T-cell (primary cell): ENCODE measurements at regions not wholly inside any gene's neighbourhood (a gene's known extent, or its start where the extent isn't known, plus 50 kb on each side); places are given as distances from the start of the nearest gene placed in this dataset.

Experiments used
- ATAC-seq, 4 experiments: fragments of 200-7000 bp in 3 of 4; fragments of 150-1000 bp in 1 of 4; cut with Tn5 transposase; replicated peaks in 1 of 4; 1 replicate in 3 of 4; 2 replicates in 1 of 4; pipeline ENCODE4 v1.10.0; 2021; ENCODE audit warnings: moderate library complexity in 3 of 4, mild to moderate bottlenecking in 2 of 4, moderate number of reproducible peaks in 1 of 4
- CTCF ChIA-PET, 2 donors: fragments of 300-600 bp; sonication (Branson Sonifier 250); formaldehyde crosslinking; loops; one replicate each; lab custom pipeline; 2022; ENCODE audit warnings: antibody characterized with exemption in 2 of 2; lab: Charles Lee
- POLR2A ChIA-PET, 2 donors: fragments of 300-600 bp; sonication (Branson Sonifier 250); formaldehyde crosslinking; loops; one replicate each; lab custom pipeline; 2022; ENCODE audit warnings: antibody characterized with exemption in 2 of 2; lab: Charles Lee
- DNase-seq, 35 experiments: peaks; one replicate each; pipeline versions ENCODE4 v3.0.0 to v3.0.0-alpha.2; 2013 to 2023
- H3K27ac ChIP-seq: one replicate; pipeline ENCODE4 v1.5.1; 2013; ENCODE audit warnings: low read length
- H3K27me3 ChIP-seq, 2 experiments: replicated peaks in 1 of 2; 1 replicate in 1 of 2; 2 replicates in 1 of 2; pipeline versions ENCODE4 v1.6.1 to v1.7.0; 2013; ENCODE audit warnings: low read length in 1 of 2, mixed read lengths in 1 of 2; ENCODE audit not compliant: control insufficient read depth in 2 of 2, insufficient read depth in 2 of 2; ENCODE audit errors: extremely low read depth in 1 of 2
- H3K36me3 ChIP-seq, 2 donors: 1 replicate in 1 of 2; 2 replicates in 1 of 2; pipeline versions ENCODE4 v1.6.1 to v1.7.0; 2013; ENCODE audit warnings: low read length in 1 of 2; ENCODE audit not compliant: control insufficient read depth in 2 of 2, insufficient read depth in 1 of 2; ENCODE audit errors: extremely low read depth in 1 of 2
- H3K4me1 ChIP-seq, 2 experiments: 1 replicate in 1 of 2; 2 replicates in 1 of 2; pipeline versions ENCODE4 v1.6.1 to v1.7.0; 2013; ENCODE audit warnings: low read length in 2 of 2, mixed read lengths in 1 of 2; ENCODE audit not compliant: insufficient read depth in 2 of 2, control insufficient read depth in 1 of 2; ENCODE audit errors: extremely low read depth in 1 of 2
- H3K4me3 ChIP-seq, 2 donors: 1 replicate in 1 of 2; 2 replicates in 1 of 2; pipeline versions ENCODE4 v1.5.1 to v1.7.0; 2013; ENCODE audit warnings: mild to moderate bottlenecking in 2 of 2, low read length in 1 of 2, moderate library complexity in 1 of 2; ENCODE audit not compliant: control insufficient read depth in 1 of 2; ENCODE audit errors: extremely low read depth in 1 of 2
- H3K9me3 ChIP-seq: 2 replicates; pipeline ENCODE4 v1.7.0; 2013
- H3K27ac Mint-ChIP-seq, 2 donors: one replicate each; pipeline ENCODE4 v1.8.0; 2020 to 2021; ENCODE audit warnings: mild to moderate bottlenecking in 2 of 2, mixed read lengths in 2 of 2
- H3K27me3 Mint-ChIP-seq, 2 donors: one replicate each; pipeline ENCODE4 v1.8.0; 2021 to 2022; ENCODE audit warnings: mixed read lengths in 2 of 2
- H3K36me3 Mint-ChIP-seq: one replicate; pipeline ENCODE4 v1.8.0; 2021; ENCODE audit warnings: mixed read lengths
- H3K4me1 Mint-ChIP-seq, 3 donors: one replicate each; pipeline ENCODE4 v1.8.0; 2020 to 2022; ENCODE audit warnings: mixed read lengths in 3 of 3, mild to moderate bottlenecking in 1 of 3
- H3K4me3 Mint-ChIP-seq, 3 donors: one replicate each; pipeline ENCODE4 v1.8.0; 2020 to 2022; ENCODE audit warnings: mild to moderate bottlenecking in 3 of 3, mixed read lengths in 3 of 3, moderate library complexity in 3 of 3
- H3K9me3 Mint-ChIP-seq, 3 donors: one replicate each; pipeline ENCODE4 v1.8.0; 2020 to 2022; ENCODE audit warnings: mixed read lengths in 3 of 3
- WGBS: methylation state at CpG from one replicate; pipeline ENCODE4 v1.1.5; 2013; ENCODE audit warnings: missing lambda C conversion rate; ENCODE audit not compliant: insufficient coverage; 5-methylcytosine and 5-hydroxymethylcytosine counted together

DNA sequence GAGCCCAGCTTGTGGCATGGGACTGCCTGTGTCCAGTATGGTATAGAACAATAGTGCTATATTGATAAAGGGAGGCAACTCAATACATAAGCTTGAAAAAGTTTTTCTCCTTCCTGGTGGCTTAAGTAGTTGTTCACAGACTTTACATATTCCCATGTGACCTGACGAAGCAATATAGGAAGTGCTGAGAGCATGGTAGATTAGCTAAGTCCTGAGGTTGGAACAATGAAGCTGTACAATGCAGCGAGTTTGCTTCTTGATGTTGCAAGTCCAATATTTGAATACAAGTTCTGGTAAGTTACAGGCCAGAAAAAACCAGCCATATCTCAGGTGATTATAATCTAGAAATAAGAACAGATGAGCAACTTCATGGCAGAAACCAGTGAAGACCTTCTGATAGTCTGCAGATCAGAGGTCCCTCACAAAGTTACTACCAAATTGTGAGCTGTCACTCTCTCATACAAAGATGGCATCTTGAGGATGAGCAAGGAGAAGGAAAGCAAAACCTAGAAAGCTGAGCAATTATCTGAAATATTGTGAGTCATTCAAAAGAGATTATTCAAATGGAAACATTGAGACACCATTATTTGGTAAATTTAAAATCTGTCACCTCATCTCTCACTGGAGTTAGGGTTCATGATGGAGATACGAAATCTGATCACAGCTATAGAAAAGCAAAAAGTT is 72.9 kb upstream of the BTG1 start:
- CTCF ChIA-PET = interaction anchor here in 1 of 2 donors (0.6 kb wide), 1 partner anchor 1249 kb away, joined by 4 read pairs; the partner anchor contains the start of gene MRPL42
- H3K27me3 Mint-ChIP-seq = no peaks in the 10 kb centered on the region
- no peaks in the 10 kb centered on the region for H3K4me1 ChIP-seq
- no peak overlapping the region for H3K27ac Mint-ChIP-seq
- peaks cover 3% of the 10 kb centered on the region for H3K36me3 Mint-ChIP-seq
- no peak for DNase-seq
- H3K27me3 ChIP-seq = no peaks in the 10 kb centered on the region
- no peak overlapping the region for H3K4me3 Mint-ChIP-seq
- POLR2A ChIA-PET = interaction anchor here (0.6 to 0.9 kb wide), 3 partner anchors 30 to 439 kb away, joined by 3 to 8 read pairs (median 4); partner anchors contain the start of gene BTG1 (in 1 of the 2)
- no CpG with 5 or more reads among the region's 3 CpGs for WGBS
- H3K4me3 ChIP-seq = no peak overlapping the region
- H3K9me3 Mint-ChIP-seq = peaks cover 3 to 9% (median 7%) of the 10 kb centered on the region in 3 donors
- no peak for ATAC-seq
- H3K4me1 Mint-ChIP-seq = peaks cover 21 to 42% (median 22%) of the 10 kb centered on the region in 3 donors
- H3K36me3 ChIP-seq = no peaks in the 10 kb centered on the region
- no peak overlapping the region for H3K27ac ChIP-seq
- no peaks in the 10 kb centered on the region for H3K9me3 ChIP-seq

DNA sequence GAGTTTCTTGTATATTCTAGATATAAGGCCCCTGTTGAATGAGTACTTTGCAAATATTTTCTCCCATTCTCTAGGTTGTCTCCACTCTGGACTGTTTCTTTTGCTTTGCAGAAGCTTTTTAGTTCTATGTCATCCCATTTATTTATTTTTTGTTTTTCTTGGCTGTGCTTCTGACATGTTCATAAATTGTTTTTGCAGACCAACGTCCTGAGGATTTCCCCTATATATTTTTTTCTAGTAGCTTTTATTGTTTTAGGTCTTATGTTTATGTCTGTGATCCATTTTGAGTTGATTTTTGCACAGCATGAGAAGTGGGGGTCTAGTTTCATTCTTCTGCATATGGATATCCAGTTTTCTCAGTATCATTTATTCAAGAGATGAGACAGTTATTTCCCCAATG is 70.4 kb upstream of the BTG1 start:
- no peak overlapping the region for H3K4me3 ChIP-seq
- no peaks in the 10 kb centered on the region for H3K27me3 Mint-ChIP-seq
- WGBS = no CpG with 5 or more reads among the region's 1 CpG
- no peak overlapping the region for H3K4me3 Mint-ChIP-seq
- ChIA-PET CTCF (interaction anchor here in 1 of 2 donors (0.6 to 0.7 kb wide), 3 partner anchors 24 to 47 kb away, joined by 3 to 7 read pairs (median 3); no protein-coding TSS in a partner anchor), POLR2A (interaction anchor here (0.6 to 0.7 kb wide), 3 partner anchors 11 to 236 kb away, joined by 5 to 7 read pairs (median 6); no protein-coding TSS in a partner anchor)
- no peaks in the 10 kb centered on the region for H3K9me3 ChIP-seq
- no peak overlapping the region for H3K27ac ChIP-seq
- H3K36me3 Mint-ChIP-seq = peaks cover 8% of the 10 kb centered on the region
- DNase-seq (no peak), ATAC-seq (no peak)
- no peak overlapping the region for H3K27ac Mint-ChIP-seq
- H3K36me3 ChIP-seq = no peaks in the 10 kb centered on the region
- H3K27me3 ChIP-seq = no peaks in the 10 kb centered on the region
- H3K4me1 ChIP-seq = no peaks in the 10 kb centered on the region
- H3K4me1 Mint-ChIP-seq = peaks cover 25 to 51% (median 29%) of the 10 kb centered on the region in 3 donors
- peaks cover 6 to 12% (median 7%) of the 10 kb centered on the region in 3 donors for H3K9me3 Mint-ChIP-seq

DNA sequence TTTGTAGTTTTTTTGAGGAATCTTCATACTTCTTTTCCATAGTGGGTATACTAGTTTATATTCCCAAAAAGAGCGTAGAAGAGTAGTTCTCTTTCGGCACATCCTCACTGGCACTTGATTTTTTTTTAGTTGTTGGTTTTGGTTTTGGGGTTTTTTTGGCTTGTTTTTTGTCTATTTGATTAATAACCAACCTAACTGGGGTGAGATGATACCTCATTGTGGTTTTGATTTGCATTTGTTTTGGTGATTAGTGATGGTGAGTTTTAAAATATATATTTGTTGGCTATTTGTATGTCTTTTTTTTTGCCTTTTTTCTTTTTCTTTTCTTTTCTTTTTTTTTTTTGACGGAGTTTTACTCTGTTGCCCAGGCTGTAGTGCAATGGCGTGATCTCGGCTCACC is 69.7 kb upstream of the BTG1 start:
- peaks cover 0 to 2% of the 10 kb centered on the region in 2 experiments for H3K4me1 ChIP-seq
- POLR2A ChIA-PET = interaction anchor here (0.6 to 0.7 kb wide), 3 partner anchors 12 to 235 kb away, joined by 5 to 7 read pairs (median 6); no protein-coding TSS in a partner anchor
- no peak overlapping the region for H3K27ac Mint-ChIP-seq
- 100% methylated on average over 1 of the region's 5 CpGs for WGBS
- no peak overlapping the region for H3K4me3 ChIP-seq
- H3K27me3 Mint-ChIP-seq = no peaks in the 10 kb centered on the region
- H3K9me3 ChIP-seq = peaks cover 4% of the 10 kb centered on the region
- H3K27me3 ChIP-seq = no peaks in the 10 kb centered on the region
- no peak overlapping the region for H3K27ac ChIP-seq
- peaks cover 29 to 50% (median 33%) of the 10 kb centered on the region in 3 donors for H3K4me1 Mint-ChIP-seq
- no peak for DNase-seq
- H3K36me3 Mint-ChIP-seq = peaks cover 8% of the 10 kb centered on the region
- H3K4me3 Mint-ChIP-seq = no peak overlapping the region
- H3K9me3 Mint-ChIP-seq = peaks cover 6 to 12% (median 7%) of the 10 kb centered on the region in 3 donors
- no peak for ATAC-seq
- CTCF ChIA-PET = interaction anchor here in 1 of 2 donors (0.7 kb wide), 1 partner anchor 47 kb away, joined by 3 read pairs; no protein-coding TSS in a partner anchor
- no peaks in the 10 kb centered on the region for H3K36me3 ChIP-seq

DNA sequence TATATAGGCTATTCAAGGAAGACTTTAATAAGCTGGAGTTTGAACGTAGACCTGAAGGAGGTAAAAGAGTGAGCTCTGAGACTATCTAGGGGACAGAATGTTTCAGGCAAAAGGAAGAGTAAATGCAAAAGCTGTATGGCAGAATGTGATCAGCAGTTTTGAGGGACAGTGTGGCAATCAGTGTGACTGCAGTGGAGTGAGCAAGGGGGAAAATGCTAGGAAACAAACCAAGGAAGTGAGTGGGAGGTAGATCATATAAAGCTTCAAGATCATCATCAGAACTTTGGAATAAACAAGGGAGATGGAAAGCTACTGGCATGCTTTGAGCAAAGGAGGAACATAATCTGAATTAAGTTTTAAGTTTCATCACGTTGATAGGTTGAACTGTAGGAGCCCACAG is 67.5 kb upstream of the BTG1 start:
- H3K27ac Mint-ChIP-seq = peak overlapping the region in 1 of 2 donors; percentile 1
- Histone ChIP-seq H3K9me3 (peaks cover 4% of the 10 kb centered on the region), H3K27ac (no peak overlapping the region), H3K36me3 (no peaks in the 10 kb centered on the region), H3K27me3 (no peaks in the 10 kb centered on the region), H3K4me1 (peaks cover 13 to 20% of the 10 kb centered on the region in 2 experiments), H3K4me3 (no peak overlapping the region)
- WGBS = 96% methylated on average over 2 of the region's 2 CpGs
- CTCF ChIA-PET = interaction anchor here in 1 of 2 donors (0.5 to 1.2 kb wide), 3 partner anchors 11 to 445 kb away, joined by 3 to 6 read pairs (median 4); no protein-coding TSS in a partner anchor
- peaks cover 6 to 12% (median 7%) of the 10 kb centered on the region in 3 donors for H3K9me3 Mint-ChIP-seq
- DNase-seq (no peak), ATAC-seq (no peak)
- H3K4me1 Mint-ChIP-seq = peaks cover 39 to 65% (median 41%) of the 10 kb centered on the region in 3 donors
- no peak overlapping the region for H3K4me3 Mint-ChIP-seq
- POLR2A ChIA-PET = interaction anchor here (0.6 kb wide), 2 partner anchors 13 to 56 kb away, joined by 3 to 6 read pairs; no protein-coding TSS in a partner anchor
- no peaks in the 10 kb centered on the region for H3K27me3 Mint-ChIP-seq
- H3K36me3 Mint-ChIP-seq = peaks cover 8% of the 10 kb centered on the region

DNA sequence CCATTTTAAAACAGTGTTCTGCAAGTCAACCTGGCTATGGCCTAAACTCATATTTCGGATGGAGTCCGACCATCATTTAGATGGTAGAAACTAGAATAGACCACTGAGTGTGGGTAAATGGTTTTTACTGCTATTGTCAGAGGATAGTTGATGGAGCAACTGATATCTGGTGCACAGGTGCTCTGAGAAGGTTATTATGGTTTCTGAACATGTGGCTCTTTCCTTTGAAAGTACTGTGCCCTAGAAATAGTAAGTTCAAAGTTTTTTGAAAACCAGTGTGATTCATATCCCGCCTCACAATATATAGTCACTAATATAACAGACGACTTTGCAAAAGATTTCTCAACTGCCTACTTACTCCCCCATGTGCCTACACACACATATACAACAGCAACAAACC is 64.4 kb upstream of the BTG1 start:
- ATAC-seq (peak; percentile 63 to 78 (median 74)), DNase-seq (peak in 1 of 35 experiments; percentile 28)
- peaks cover 4% of the 10 kb centered on the region for H3K9me3 ChIP-seq
- H3K4me3 ChIP-seq = no peak overlapping the region
- no peaks in the 10 kb centered on the region for H3K36me3 ChIP-seq
- peak overlapping the region; percentile 47 to 69 (median 64) for H3K4me3 Mint-ChIP-seq
- no peaks in the 10 kb centered on the region for H3K27me3 ChIP-seq
- H3K27me3 Mint-ChIP-seq = no peaks in the 10 kb centered on the region
- H3K4me1 ChIP-seq = peaks cover 16 to 27% of the 10 kb centered on the region in 2 experiments
- H3K9me3 Mint-ChIP-seq = peaks cover 4 to 12% (median 6%) of the 10 kb centered on the region in 3 donors
- H3K27ac Mint-ChIP-seq = peak overlapping the region; percentile 94 to 98
- WGBS = 61% methylated on average over 2 of the region's 4 CpGs
- ChIA-PET POLR2A (interaction anchor here (0.6 to 1.4 kb wide), 5 partner anchors 64 to 244 kb away, joined by 3 to 15 read pairs (median 6); partner anchors contain the start of gene BTG1 (in 1 of the 2)), CTCF (interaction anchor here in 1 of 2 donors (0.6 to 0.7 kb wide), 2 partner anchors 41 to 828 kb away, joined by 3 read pairs; no protein-coding TSS in a partner anchor)
- H3K36me3 Mint-ChIP-seq = peaks cover 8% of the 10 kb centered on the region
- H3K27ac ChIP-seq = peak overlapping the region; percentile 69
- peaks cover 44 to 48% (median 45%) of the 10 kb centered on the region in 3 donors for H3K4me1 Mint-ChIP-seq

DNA sequence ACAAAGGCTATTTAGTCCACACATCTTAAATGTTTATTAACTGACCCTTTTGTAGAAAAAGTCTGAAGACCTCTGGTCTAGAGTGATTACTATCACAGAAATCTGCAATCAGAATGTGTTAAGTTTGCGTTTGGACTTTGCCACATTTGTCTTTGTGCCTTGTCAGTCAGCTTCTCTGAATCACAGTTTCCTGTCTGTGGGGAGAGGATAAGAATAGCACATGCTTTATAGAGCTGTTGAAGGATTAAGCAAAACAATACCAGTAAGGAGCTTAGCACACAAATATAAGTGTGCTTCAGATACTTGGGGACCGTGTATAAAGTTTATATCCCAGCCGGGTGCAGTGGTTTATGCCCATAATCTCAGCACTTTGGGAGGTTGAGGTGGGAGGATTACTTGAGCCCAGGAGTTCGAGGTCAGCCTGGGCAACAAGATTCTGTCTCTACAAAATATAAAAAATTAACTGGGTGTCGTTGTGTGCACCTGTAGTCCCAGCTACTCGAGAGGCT is 63.0 kb upstream of the BTG1 start:
- 0% methylated on average over 2 of the region's 6 CpGs for WGBS
- H3K36me3 Mint-ChIP-seq = peaks cover 5% of the 10 kb centered on the region
- H3K9me3 ChIP-seq = peaks cover 4% of the 10 kb centered on the region

More for the DNA sequence above, 63.0 kb upstream of the BTG1 start:
- H3K27ac ChIP-seq = peak overlapping the region; percentile 69
- peak; percentile 81 to 88 (median 84) for ATAC-seq
- peak overlapping the region; percentile 94 to 98 for H3K27ac Mint-ChIP-seq
- POLR2A ChIA-PET = interaction anchor here (0.6 to 1.5 kb wide), 5 partner anchors 60 to 297 kb away, joined by 3 to 14 read pairs (median 3); partner anchors contain the start of gene BTG1 (in 2 of the 2)
- H3K4me3 ChIP-seq = peak overlapping the region in 1 of 2 donors; percentile 28
- H3K9me3 Mint-ChIP-seq = peaks cover 0 to 4% (median 3%) of the 10 kb centered on the region in 3 donors
- peak overlapping the region; percentile 67 to 78 (median 69) for H3K4me3 Mint-ChIP-seq
- H3K4me1 ChIP-seq = peaks cover 16 to 27% of the 10 kb centered on the region in 2 experiments
- CTCF ChIA-PET = interaction anchor here (0.6 to 1.1 kb wide), 4 partner anchors 36 to 361 kb away, joined by 3 to 4 read pairs (median 3); partner anchors contain the start of gene BTG1 (in 1 of the 2)
- peak in 14 of 35 experiments; percentile 3 to 70 (median 18) for DNase-seq
- H3K27me3 Mint-ChIP-seq = no peaks in the 10 kb centered on the region
- H3K27me3 ChIP-seq = no peaks in the 10 kb centered on the region
- no peaks in the 10 kb centered on the region for H3K36me3 ChIP-seq
- H3K4me1 Mint-ChIP-seq = peaks cover 36 to 47% (median 41%) of the 10 kb centered on the region in 3 donors
